Astrocyte (in vitro differentiated cells and primary cell): ENCODE measurements at regions not wholly inside any gene's neighbourhood (a gene's known extent, or its start where the extent isn't known, plus 50 kb on each side); places are given as distances from the start of the nearest gene placed in this dataset.

Experiments used
- CTCF ChIP-seq: IDR thresholded peaks from 2 replicates; pipeline ENCODE4 v1.5.1; 2011; ENCODE audit warnings: low read depth, mild to moderate bottlenecking, inconsistent platforms, low read length, moderate library complexity; ENCODE audit not compliant: insufficient read depth
- EZH2 ChIP-seq: IDR thresholded peaks from 2 replicates; pipeline ENCODE4 v1.6.1; 2012; ENCODE audit warnings: mild to moderate bottlenecking, low read length, inconsistent platforms; ENCODE audit not compliant: insufficient read depth

- no peak for TF ChIP-seq CTCF
- TF ChIP-seq EZH2 = no peak
These were observed 146.9 kb upstream of the UFM1 start for GRCh38 chr13:38202740-38203139.
